ENCODE measurements at regions not wholly inside any gene's neighbourhood (a gene's known extent, or its start where the extent isn't known, plus 50 kb on each side); places are given as distances from the start of the nearest gene placed in this dataset.

DNA sequence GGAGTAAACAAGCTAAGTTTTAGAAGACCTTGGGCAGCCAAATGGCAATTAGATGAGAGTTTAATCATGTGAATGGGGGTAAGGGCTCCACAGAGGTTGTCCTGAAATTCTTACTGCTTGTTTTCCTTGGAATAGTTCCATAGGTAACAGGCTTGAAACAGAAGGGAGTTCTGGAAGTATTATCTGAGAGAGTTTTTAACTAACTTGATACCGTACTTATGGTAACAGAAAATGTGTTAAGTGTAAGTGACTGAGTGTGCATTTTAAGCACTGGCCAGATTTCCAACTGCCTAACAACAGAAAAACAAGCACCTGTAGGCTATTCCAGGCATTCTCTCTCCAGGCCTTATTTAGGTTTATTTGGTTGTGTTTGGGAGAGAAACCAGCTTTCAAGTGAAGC lies 414.6 kb upstream of the PDE3A start:
- Histone ChIP-seq H3K27me3 (ENCODE audit: insufficient read depth, low read length) (no peaks in the 10 kb centered on the region), H4K91ac (ENCODE audit: low read depth, low read length) (no peak overlapping the region), H3K18ac (ENCODE audit: low read length) (no peak overlapping the region), H4K8ac (ENCODE audit: low read depth, low read length) (no peak overlapping the region), H3K4ac (ENCODE audit: low read depth, low read length) (no peak overlapping the region), H3K4me2 (ENCODE audit: low read length) (no peak overlapping the region), H3K23ac (ENCODE audit: low read length) (no peak overlapping the region), H3K14ac (ENCODE audit: low read length) (no peak overlapping the region), H3K9me3 (ENCODE audit: insufficient read depth, low read depth, low read length) (no peaks in the 10 kb centered on the region), H3K4me3 (ENCODE audit: low read depth, low read length) (no peak overlapping the region), H2BK5ac (ENCODE audit: low read depth, low read length, poor library complexity) (no peak overlapping the region), H3K79me1 (ENCODE audit: low read length) (no peaks in the 10 kb centered on the region), H2BK120ac (ENCODE audit: insufficient read depth, low read length, poor library complexity) (no peak overlapping the region), H2AK5ac (ENCODE audit: low read length) (no peak overlapping the region), H3K36me3 (ENCODE audit: control insufficient read depth in 1 of 2, insufficient read depth in 2 of 2, low read length in 2 of 2) (no peaks in the 10 kb centered on the region), H4K12ac (ENCODE audit: low read depth, low read length) (no peak overlapping the region), H2BK12ac (ENCODE audit: low read length) (no peak overlapping the region), H3K9ac (ENCODE audit: low read length) (no peak overlapping the region), H2AFZ (ENCODE audit: insufficient read depth, low read length, poor library complexity) (no peak overlapping the region), H3K79me2 (ENCODE audit: control insufficient read depth, insufficient read depth, low read length, poor library complexity) (no peaks in the 10 kb centered on the region), H3K4me1 (ENCODE audit: control insufficient read depth in 1 of 2, insufficient read depth in 2 of 2, low read length in 2 of 2) (peaks cover 0 to 4% of the 10 kb centered on the region in 2 experiments), H3K27ac (ENCODE audit: low read depth, low read length) (no peak overlapping the region)
- no CpG with 5 or more reads among the region's 1 CpG for WGBS (ENCODE audit: extremely low coverage, insufficient coverage, insufficient read length)
- DNase-seq = no peak

DNA sequence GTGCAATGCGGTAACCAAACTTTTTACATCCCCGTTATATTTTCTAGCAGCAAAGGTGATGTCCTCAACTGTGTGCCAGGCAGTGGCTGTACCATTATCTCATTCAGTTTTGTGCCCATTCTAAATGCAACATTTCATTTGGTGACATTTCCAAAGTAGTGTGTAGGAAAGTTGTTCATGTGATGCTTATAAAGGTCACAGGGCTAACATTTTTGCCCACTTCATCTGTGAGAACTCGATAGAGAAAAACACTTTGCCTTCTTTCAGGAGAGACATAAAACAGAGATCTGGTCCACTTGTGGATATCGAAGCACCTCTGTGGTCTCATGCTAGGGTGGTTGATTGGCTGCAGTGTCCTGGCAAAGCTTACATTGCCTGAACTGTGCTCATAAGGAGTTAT lies 414.2 kb upstream of the PDE3A start:
- no peaks in the 10 kb centered on the region for H3K79me1 ChIP-seq (ENCODE audit: low read length)
- H3K27me3 ChIP-seq (ENCODE audit: insufficient read depth, low read length) = no peaks in the 10 kb centered on the region
- no peak overlapping the region for H3K14ac ChIP-seq (ENCODE audit: low read length)
- H4K91ac ChIP-seq (ENCODE audit: low read depth, low read length) = no peak overlapping the region
- no peak overlapping the region for H2BK120ac ChIP-seq (ENCODE audit: insufficient read depth, low read length, poor library complexity)
- no peak overlapping the region for H3K9ac ChIP-seq (ENCODE audit: low read length)
- H4K12ac ChIP-seq (ENCODE audit: low read depth, low read length) = no peak overlapping the region
- H3K36me3 ChIP-seq (ENCODE audit: control insufficient read depth in 1 of 2, insufficient read depth in 2 of 2, low read length in 2 of 2) = no peaks in the 10 kb centered on the region
- H2AFZ ChIP-seq (ENCODE audit: insufficient read depth, low read length, poor library complexity) = no peak overlapping the region
- peaks cover 0 to 3% of the 10 kb centered on the region in 2 experiments for H3K4me1 ChIP-seq (ENCODE audit: control insufficient read depth in 1 of 2, insufficient read depth in 2 of 2, low read length in 2 of 2)
- no peak overlapping the region for H3K23ac ChIP-seq (ENCODE audit: low read length)
- WGBS (ENCODE audit: extremely low coverage, insufficient coverage, insufficient read length) = no CpG with 5 or more reads among the region's 4 CpGs
- H3K9me3 ChIP-seq (ENCODE audit: insufficient read depth, low read depth, low read length) = no peaks in the 10 kb centered on the region
- H3K4me2 ChIP-seq (ENCODE audit: low read length) = no peak overlapping the region
- no peak overlapping the region for H3K4me3 ChIP-seq (ENCODE audit: low read depth, low read length)
- H2BK12ac ChIP-seq (ENCODE audit: low read length) = peak overlapping the region; percentile 52
- H3K27ac ChIP-seq (ENCODE audit: low read depth, low read length) = no peak overlapping the region
- no peak overlapping the region for H3K18ac ChIP-seq (ENCODE audit: low read length)
- H2AK5ac ChIP-seq (ENCODE audit: low read length) = no peak overlapping the region
- no peak overlapping the region for H2BK5ac ChIP-seq (ENCODE audit: low read depth, low read length, poor library complexity)
- H4K8ac ChIP-seq (ENCODE audit: low read depth, low read length) = no peak overlapping the region
- H3K79me2 ChIP-seq (ENCODE audit: control insufficient read depth, insufficient read depth, low read length, poor library complexity) = no peaks in the 10 kb centered on the region
- no peak overlapping the region for H3K4ac ChIP-seq (ENCODE audit: low read depth, low read length)
- DNase-seq = no peak

DNA sequence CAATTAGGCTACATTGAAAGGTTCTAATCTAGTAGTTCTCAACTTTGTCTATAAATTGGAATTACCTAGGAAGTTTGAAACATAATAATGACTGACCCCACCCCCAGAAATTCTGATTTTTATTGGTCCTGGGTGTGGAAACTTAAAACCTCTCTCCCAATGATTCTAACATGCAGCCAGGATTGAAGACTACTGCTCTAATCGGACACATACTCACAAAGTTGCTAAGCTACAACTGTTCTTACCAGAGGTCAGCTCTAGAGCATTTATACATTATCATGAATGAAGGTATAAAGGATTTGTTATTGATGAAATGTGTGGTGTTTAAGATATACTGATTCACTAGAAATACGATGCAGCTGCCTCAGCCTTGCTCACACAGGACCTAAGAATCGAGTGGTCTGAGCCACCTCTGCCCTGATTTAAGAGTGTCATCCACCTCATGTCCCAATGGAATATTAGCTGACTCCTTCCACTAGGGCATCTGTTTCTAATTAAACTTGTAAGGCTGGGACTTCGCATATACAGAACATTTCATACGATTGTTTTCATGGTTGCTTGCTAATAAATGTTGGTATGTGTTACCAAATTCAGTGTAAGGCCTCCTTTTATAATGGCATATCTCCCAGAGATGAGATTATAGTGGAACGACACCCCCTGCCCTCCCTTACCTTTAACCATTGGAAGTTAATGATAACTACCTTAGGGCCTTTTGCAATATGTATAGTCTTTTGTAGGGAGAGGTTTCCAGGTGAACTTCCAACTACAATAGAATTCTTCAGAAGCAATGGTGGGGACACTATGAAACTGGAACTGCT lies 410.8 kb upstream of the PDE3A start:
- Histone ChIP-seq H2AFZ (ENCODE audit: insufficient read depth, low read length, poor library complexity) (no peak overlapping the region), H4K91ac (ENCODE audit: low read depth, low read length) (no peak overlapping the region), H3K79me1 (ENCODE audit: low read length) (peaks cover 2% of the 10 kb centered on the region), H2BK12ac (ENCODE audit: low read length) (no peak overlapping the region), H3K14ac (ENCODE audit: low read length) (no peak overlapping the region), H3K9me3 (ENCODE audit: insufficient read depth, low read depth, low read length) (no peaks in the 10 kb centered on the region), H3K4me3 (ENCODE audit: low read depth, low read length) (no peak overlapping the region), H3K4me1 (ENCODE audit: control insufficient read depth in 1 of 2, insufficient read depth in 2 of 2, low read length in 2 of 2) (no peaks in the 10 kb centered on the region), H2BK120ac (ENCODE audit: insufficient read depth, low read length, poor library complexity) (no peak overlapping the region), H3K79me2 (ENCODE audit: control insufficient read depth, insufficient read depth, low read length, poor library complexity) (no peaks in the 10 kb centered on the region), H3K27ac (ENCODE audit: low read depth, low read length) (no peak overlapping the region), H3K27me3 (ENCODE audit: insufficient read depth, low read length) (no peaks in the 10 kb centered on the region), H3K36me3 (ENCODE audit: control insufficient read depth in 1 of 2, insufficient read depth in 2 of 2, low read length in 2 of 2) (no peaks in the 10 kb centered on the region), H3K4ac (ENCODE audit: low read depth, low read length) (no peak overlapping the region), H2BK5ac (ENCODE audit: low read depth, low read length, poor library complexity) (no peak overlapping the region), H2AK5ac (ENCODE audit: low read length) (no peak overlapping the region), H3K9ac (ENCODE audit: low read length) (no peak overlapping the region), H4K12ac (ENCODE audit: low read depth, low read length) (no peak overlapping the region), H3K23ac (ENCODE audit: low read length) (no peak overlapping the region), H3K18ac (ENCODE audit: low read length) (no peak overlapping the region), H4K8ac (ENCODE audit: low read depth, low read length) (no peak overlapping the region), H3K4me2 (ENCODE audit: low read length) (no peak overlapping the region)
- DNase-seq = no peak
- WGBS (ENCODE audit: extremely low coverage, insufficient coverage, insufficient read length) = no CpG with 5 or more reads among the region's 6 CpGs

GRCh38 chr12:19958389-19958788 lies 409.9 kb upstream of the PDE3A start:
- WGBS (ENCODE audit: extremely low coverage, insufficient coverage, insufficient read length) = no CpG with 5 or more reads among the region's 1 CpG

More at GRCh38 chr12:19958389-19958788, 409.9 kb upstream of the PDE3A start:
- Histone ChIP-seq H2AFZ (ENCODE audit: insufficient read depth, low read length, poor library complexity) (no peak overlapping the region), H2BK5ac (ENCODE audit: low read depth, low read length, poor library complexity) (no peak overlapping the region), H3K18ac (ENCODE audit: low read length) (no peak overlapping the region), H3K4me3 (ENCODE audit: low read depth, low read length) (no peak overlapping the region), H2BK12ac (ENCODE audit: low read length) (no peak overlapping the region), H3K14ac (ENCODE audit: low read length) (no peak overlapping the region), H2BK120ac (ENCODE audit: insufficient read depth, low read length, poor library complexity) (no peak overlapping the region), H3K9me3 (ENCODE audit: insufficient read depth, low read depth, low read length) (no peaks in the 10 kb centered on the region), H3K4me2 (ENCODE audit: low read length) (no peak overlapping the region), H2AK5ac (ENCODE audit: low read length) (no peak overlapping the region), H3K4ac (ENCODE audit: low read depth, low read length) (no peak overlapping the region), H3K79me1 (ENCODE audit: low read length) (peaks cover 2% of the 10 kb centered on the region), H4K91ac (ENCODE audit: low read depth, low read length) (no peak overlapping the region), H3K4me1 (ENCODE audit: control insufficient read depth in 1 of 2, insufficient read depth in 2 of 2, low read length in 2 of 2) (no peaks in the 10 kb centered on the region), H3K23ac (ENCODE audit: low read length) (no peak overlapping the region), H3K27me3 (ENCODE audit: insufficient read depth, low read length) (no peaks in the 10 kb centered on the region), H4K12ac (ENCODE audit: low read depth, low read length) (no peak overlapping the region), H4K8ac (ENCODE audit: low read depth, low read length) (no peak overlapping the region), H3K36me3 (ENCODE audit: control insufficient read depth in 1 of 2, insufficient read depth in 2 of 2, low read length in 2 of 2) (no peaks in the 10 kb centered on the region), H3K9ac (ENCODE audit: low read length) (no peak overlapping the region), H3K27ac (ENCODE audit: low read depth, low read length) (no peak overlapping the region), H3K79me2 (ENCODE audit: control insufficient read depth, insufficient read depth, low read length, poor library complexity) (no peaks in the 10 kb centered on the region)
- DNase-seq = no peak
